CD14-positive monocyte (primary cell): ENCODE measurements at regions not wholly inside any gene's neighbourhood (a gene's known extent, or its start where the extent isn't known, plus 50 kb on each side); places are given as distances from the start of the nearest gene placed in this dataset.

Experiments
- DNase-seq, 3 donors: peaks; one replicate each; pipeline ENCODE4 v3.0.0-alpha.2; 2011 to 2022
- H2AFZ ChIP-seq: 2 replicates; pipeline ENCODE4 v1.6.0; 2012; ENCODE audit warnings: mild to moderate bottlenecking, low read depth, low read length, inconsistent platforms; ENCODE audit not compliant: insufficient read depth, poor library complexity, severe bottlenecking
- H3K27ac ChIP-seq, 2 donors: 1 replicate in 1 of 2; 2 replicates in 1 of 2; pipeline ENCODE4 v1.5.1; 2012 to 2013; ENCODE audit warnings: low read length in 2 of 2, control low read depth in 1 of 2, inconsistent platforms in 1 of 2, low read depth in 1 of 2, mild to moderate bottlenecking in 1 of 2
- H3K27me3 ChIP-seq, 2 donors: one replicate each; pipeline versions ENCODE4 v1.6.0 to v1.6.1; 2011 to 2013; ENCODE audit warnings: low read length in 2 of 2; ENCODE audit not compliant: control insufficient read depth in 2 of 2, insufficient read depth in 2 of 2
- H3K36me3 ChIP-seq, 2 donors: replicated peaks in 1 of 2; 1 replicate in 1 of 2; 2 replicates in 1 of 2; pipeline versions ENCODE4 v1.5.1 to v1.6.1; 2012 to 2013; ENCODE audit warnings: low read length in 2 of 2, control low read depth in 1 of 2, inconsistent platforms in 1 of 2, mild to moderate bottlenecking in 1 of 2; ENCODE audit not compliant: insufficient read depth in 2 of 2, control insufficient read depth in 1 of 2
- H3K4me1 ChIP-seq, 2 donors: 1 replicate in 1 of 2; 2 replicates in 1 of 2; pipeline versions ENCODE4 v1.5.1 to v1.6.1; 2012 to 2013; ENCODE audit warnings: low read length in 2 of 2, control low read depth in 1 of 2, inconsistent platforms in 1 of 2, mild to moderate bottlenecking in 1 of 2, moderate library complexity in 1 of 2; ENCODE audit not compliant: insufficient read depth in 2 of 2, control insufficient read depth in 1 of 2
- H3K4me2 ChIP-seq: replicated peaks from 2 replicates; pipeline ENCODE3; 2012; ENCODE audit warnings: low read length, moderate library complexity, mild to moderate bottlenecking; ENCODE audit not compliant: poor library complexity, severe bottlenecking; ENCODE audit errors: extremely low read depth
- H3K4me3 ChIP-seq, 3 experiments: fragments of 200-600 bp in 1 of 3; sonication (generic) in 1 of 3; replicated peaks in 1 of 3; 1 replicate in 2 of 3; 2 replicates in 1 of 3; pipeline ENCODE4 v1.5.1; 2011 to 2013; ENCODE audit warnings: low read length in 3 of 3, mild to moderate bottlenecking in 3 of 3, control low read depth in 2 of 3, low read depth in 2 of 3, inconsistent platforms in 1 of 3, moderate library complexity in 1 of 3
- H3K79me2 ChIP-seq: 2 replicates; pipeline ENCODE4 v1.6.0; 2012; ENCODE audit warnings: mild to moderate bottlenecking, control low read depth, inconsistent platforms, low read length, moderate library complexity; ENCODE audit not compliant: insufficient read depth
- H3K9ac ChIP-seq: 2 replicates; pipeline ENCODE4 v1.6.0; 2017; ENCODE audit warnings: low read length, mild to moderate bottlenecking; ENCODE audit not compliant: insufficient read depth, poor library complexity, severe bottlenecking
- H3K9me3 ChIP-seq, 2 donors: replicated peaks in 1 of 2; 1 replicate in 1 of 2; 2 replicates in 1 of 2; pipeline versions ENCODE4 v1.5.1 to v1.6.1; 2012 to 2013; ENCODE audit warnings: low read length in 2 of 2, control low read depth in 1 of 2; ENCODE audit not compliant: control insufficient read depth in 1 of 2, insufficient read depth in 1 of 2
- H4K20me1 ChIP-seq: 2 replicates; pipeline ENCODE4 v1.6.0; 2012; ENCODE audit warnings: mild to moderate bottlenecking, low read length, control low read depth, moderate library complexity; ENCODE audit not compliant: insufficient read depth
- H3K27ac Mint-ChIP-seq, 7 donors: one replicate each; pipeline ENCODE4 v1.8.0; 2020; ENCODE audit warnings: mild to moderate bottlenecking in 7 of 7, mixed read lengths in 7 of 7, moderate library complexity in 6 of 7, inconsistent platforms in 2 of 7
- H3K27me3 Mint-ChIP-seq, 3 donors: one replicate each; pipeline ENCODE4 v1.8.0; 2021 to 2022; ENCODE audit warnings: low read depth in 3 of 3, mild to moderate bottlenecking in 3 of 3, mixed read lengths in 3 of 3, moderate library complexity in 3 of 3, inconsistent platforms in 1 of 3
- H3K36me3 Mint-ChIP-seq, 2 donors: one replicate each; pipeline ENCODE4 v1.8.0; 2020; ENCODE audit warnings: mixed read lengths in 2 of 2, inconsistent platforms in 1 of 2, mild to moderate bottlenecking in 1 of 2
- H3K4me1 Mint-ChIP-seq: one replicate; pipeline ENCODE4 v1.8.0; 2020; ENCODE audit warnings: mild to moderate bottlenecking, mixed read lengths
- H3K4me3 Mint-ChIP-seq, 2 donors: one replicate each; pipeline ENCODE4 v1.8.0; 2020; ENCODE audit warnings: mild to moderate bottlenecking in 2 of 2, mixed read lengths in 2 of 2, moderate library complexity in 1 of 2
- H3K9me3 Mint-ChIP-seq, 7 donors: one replicate each; pipeline ENCODE4 v1.8.0; 2020 to 2022; ENCODE audit warnings: mixed read lengths in 7 of 7, mild to moderate bottlenecking in 6 of 7, moderate library complexity in 6 of 7, inconsistent platforms in 2 of 7
- WGBS: methylation state at CpG from one replicate; pipeline ENCODE4 v1.1.5; 2013; ENCODE audit warnings: missing lambda C conversion rate; ENCODE audit not compliant: insufficient coverage; 5-methylcytosine and 5-hydroxymethylcytosine counted together
- intact Hi-C, 2 donors: fragments of 100-400 bp; cut with micrococcal nuclease; formaldehyde crosslinking; loops; one replicate each; pipeline versions ENCODE4 v1.15.0 to v1.15.1; 2023
- TF ChIP-seq, protein P1 (sequence below): fragments of 200-600 bp; IDR thresholded peaks from one replicate; pipeline ENCODE4 v1.8.0; 2022; ENCODE audit warnings: antibody characterized with exemption, mild to moderate bottlenecking

DNA sequence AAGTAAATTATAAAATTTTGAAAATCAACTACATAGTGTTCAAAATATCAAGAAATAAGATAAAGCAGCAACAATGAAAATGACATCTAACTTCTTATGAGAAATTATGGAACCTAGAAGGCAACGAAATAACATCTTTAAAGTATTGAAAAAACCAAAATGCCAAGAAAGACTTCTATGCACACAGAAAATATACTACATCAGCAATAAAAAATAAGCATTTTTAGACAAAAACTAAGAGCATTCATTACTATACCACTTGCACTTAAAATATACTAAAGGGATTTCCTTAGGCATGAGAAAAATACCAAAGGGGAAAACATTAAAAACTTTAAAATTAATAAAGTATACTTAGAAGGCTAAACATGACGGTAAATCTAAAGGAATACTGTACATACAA, 556.3 kb downstream of the NUP35 start:
- no CpG with 5 or more reads among the region's 2 CpGs for WGBS
- Mint-ChIP-seq H3K4me3 (no peak overlapping the region), H3K9me3 (peaks cover 0 to 11% (median 3%) of the 10 kb centered on the region in 7 donors), H3K4me1 (no peaks in the 10 kb centered on the region), H3K27me3 (no peaks in the 10 kb centered on the region), H3K36me3 (no peaks in the 10 kb centered on the region), H3K27ac (no peak overlapping the region)
- H3K9ac ChIP-seq, result no peak overlapping the region
- H3K79me2 ChIP-seq, result no peaks in the 10 kb centered on the region
- H4K20me1 ChIP-seq, result no peaks in the 10 kb centered on the region
- intact Hi-C loops, result no loop called here
- no peak overlapping the region for H2AFZ ChIP-seq
- peaks cover 0 to 6% of the 10 kb centered on the region in 2 donors for H3K9me3 ChIP-seq
- H3K27me3 ChIP-seq, result no peaks in the 10 kb centered on the region
- TF ChIP-seq, protein P1, sequence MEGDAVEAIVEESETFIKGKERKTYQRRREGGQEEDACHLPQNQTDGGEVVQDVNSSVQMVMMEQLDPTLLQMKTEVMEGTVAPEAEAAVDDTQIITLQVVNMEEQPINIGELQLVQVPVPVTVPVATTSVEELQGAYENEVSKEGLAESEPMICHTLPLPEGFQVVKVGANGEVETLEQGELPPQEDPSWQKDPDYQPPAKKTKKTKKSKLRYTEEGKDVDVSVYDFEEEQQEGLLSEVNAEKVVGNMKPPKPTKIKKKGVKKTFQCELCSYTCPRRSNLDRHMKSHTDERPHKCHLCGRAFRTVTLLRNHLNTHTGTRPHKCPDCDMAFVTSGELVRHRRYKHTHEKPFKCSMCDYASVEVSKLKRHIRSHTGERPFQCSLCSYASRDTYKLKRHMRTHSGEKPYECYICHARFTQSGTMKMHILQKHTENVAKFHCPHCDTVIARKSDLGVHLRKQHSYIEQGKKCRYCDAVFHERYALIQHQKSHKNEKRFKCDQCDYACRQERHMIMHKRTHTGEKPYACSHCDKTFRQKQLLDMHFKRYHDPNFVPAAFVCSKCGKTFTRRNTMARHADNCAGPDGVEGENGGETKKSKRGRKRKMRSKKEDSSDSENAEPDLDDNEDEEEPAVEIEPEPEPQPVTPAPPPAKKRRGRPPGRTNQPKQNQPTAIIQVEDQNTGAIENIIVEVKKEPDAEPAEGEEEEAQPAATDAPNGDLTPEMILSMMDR, result no peak
- H3K4me2 ChIP-seq, result no peak overlapping the region
- H3K4me3 ChIP-seq, result no peak overlapping the region
- DNase-seq, result no peak
- H3K36me3 ChIP-seq, result no peaks in the 10 kb centered on the region
- no peak overlapping the region for H3K27ac ChIP-seq
- no peaks in the 10 kb centered on the region for H3K4me1 ChIP-seq

DNA sequence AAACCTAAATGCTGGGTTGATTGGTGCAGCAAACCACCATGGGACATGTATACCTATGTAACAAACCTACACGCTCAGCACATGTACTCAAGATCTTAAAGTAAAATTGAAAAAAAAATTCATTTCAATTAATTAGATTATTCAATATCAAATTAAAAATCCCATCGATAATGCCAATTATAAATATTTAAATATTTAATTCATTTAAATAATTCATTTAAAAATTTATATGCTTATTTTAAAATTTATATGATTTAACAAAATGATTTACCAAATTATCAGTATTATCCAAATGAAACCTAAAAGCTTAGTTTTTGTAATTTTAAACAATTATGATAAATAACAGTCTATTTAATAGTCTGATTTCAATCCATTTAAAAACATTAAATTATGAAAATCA, 560.4 kb downstream of the NUP35 start:
- intact Hi-C loops, result no loop called here

More for the DNA sequence above, 560.4 kb downstream of the NUP35 start:
- H3K9ac ChIP-seq, result no peak overlapping the region
- H3K4me3 Mint-ChIP-seq, result no peak overlapping the region
- no peak overlapping the region for H3K4me2 ChIP-seq
- H3K4me3 ChIP-seq, result no peak overlapping the region
- H3K36me3 Mint-ChIP-seq, result no peaks in the 10 kb centered on the region
- no peaks in the 10 kb centered on the region for H3K4me1 ChIP-seq
- H3K27me3 Mint-ChIP-seq, result no peaks in the 10 kb centered on the region
- WGBS, result no CpG with 5 or more reads among the region's 2 CpGs
- H3K27ac ChIP-seq, result no peak overlapping the region
- TF ChIP-seq, protein P1, result no peak
- no peaks in the 10 kb centered on the region for H3K36me3 ChIP-seq
- no peak overlapping the region for H3K27ac Mint-ChIP-seq
- no peaks in the 10 kb centered on the region for H4K20me1 ChIP-seq
- peaks cover 0 to 7% (median 4%) of the 10 kb centered on the region in 7 donors for H3K9me3 Mint-ChIP-seq
- no peak overlapping the region for H2AFZ ChIP-seq
- DNase-seq, result no peak
- H3K4me1 Mint-ChIP-seq, result no peaks in the 10 kb centered on the region
- no peaks in the 10 kb centered on the region for H3K79me2 ChIP-seq
- H3K27me3 ChIP-seq, result no peaks in the 10 kb centered on the region
- H3K9me3 ChIP-seq, result no peaks in the 10 kb centered on the region
